WTC11 (cell line): ENCODE measurements at regions not wholly inside any gene's neighbourhood (a gene's known extent, or its start where the extent isn't known, plus 50 kb on each side); places are given as distances from the start of the nearest gene placed in this dataset.

Experiments used
- ATAC-seq: fragments of 200-7000 bp; cut with Tn5 transposase; 2 replicates; pipeline ENCODE4 v1.10.0; 2021; ENCODE audit warnings: mild to moderate bottlenecking, moderate library complexity
- CTCF ChIA-PET: fragments of 300-600 bp; sonication (Branson Sonifier 250); formaldehyde crosslinking; loops from one replicate; lab custom pipeline; 2021; ENCODE audit warnings: antibody characterized with exemption; lab: Charles Lee
- POLR2A ChIA-PET: fragments of 350-600 bp; sonication (Branson Sonifier 250); formaldehyde crosslinking; loops from one replicate; lab custom pipeline; 2021; ENCODE audit warnings: antibody characterized with exemption; lab: Charles Lee
- DNase-seq: peaks from one replicate; pipeline ENCODE4 v3.0.0; 2021; ENCODE audit warnings: low spot score
- H3K27ac Mint-ChIP-seq: 2 replicates; pipeline ENCODE4 v1.8.0; 2021; ENCODE audit warnings: mixed read lengths
- H3K27me3 Mint-ChIP-seq: 2 replicates; pipeline ENCODE4 v1.8.0; 2021; ENCODE audit warnings: low read depth, mild to moderate bottlenecking, moderate library complexity, mixed read lengths
- H3K36me3 Mint-ChIP-seq: 2 replicates; pipeline ENCODE4 v1.8.0; 2021; ENCODE audit warnings: mixed read lengths
- H3K4me1 Mint-ChIP-seq: 2 replicates; pipeline ENCODE4 v1.8.0; 2022; ENCODE audit warnings: mixed read lengths
- H3K4me3 Mint-ChIP-seq: 2 replicates; pipeline ENCODE4 v1.8.0; 2021; ENCODE audit warnings: mild to moderate bottlenecking, moderate library complexity, mixed read lengths
- H3K9me3 Mint-ChIP-seq: 2 replicates; pipeline ENCODE4 v1.8.0; 2021; ENCODE audit warnings: mixed read lengths
- CREM ChIP-seq: sonication (generic); formaldehyde crosslinking; IDR thresholded peaks from 2 replicates; pipeline ENCODE4 v1.8.1; 2022; ENCODE audit warnings: mild to moderate bottlenecking, missing genetic modification reagents, moderate library complexity
- ETV6 ChIP-seq: sonication (generic); formaldehyde crosslinking; IDR thresholded peaks from 2 replicates; pipeline ENCODE4 v1.8.1; 2022; ENCODE audit warnings: mild to moderate bottlenecking, missing genetic modification reagents
- FOXK1 ChIP-seq: sonication (generic); formaldehyde crosslinking; IDR thresholded peaks from 2 replicates; pipeline ENCODE4 v1.8.0; 2022; ENCODE audit warnings: mild to moderate bottlenecking, moderate library complexity, missing genetic modification reagents
- JUN ChIP-seq: sonication (generic); formaldehyde crosslinking; IDR thresholded peaks from 2 replicates; pipeline ENCODE4 v1.8.0; 2023; ENCODE audit warnings: mild to moderate bottlenecking, missing genetic modification reagents
- OVOL2 ChIP-seq: fragments of 250-450 bp; sonication (Bioruptor Pico); IDR thresholded peaks from 2 replicates; pipeline ENCODE4 v1.9.0; 2021; ENCODE audit warnings: mild to moderate bottlenecking, borderline replicate concordance
- ZBTB21 ChIP-seq: sonication (generic); formaldehyde crosslinking; IDR thresholded peaks from 2 replicates; pipeline ENCODE4 v1.8.1; 2023; ENCODE audit warnings: mild to moderate bottlenecking, missing genetic modification reagents, borderline replicate concordance
- ZNF138 ChIP-seq: sonication (generic); formaldehyde crosslinking; conservative IDR thresholded peaks from 2 replicates; pipeline ENCODE4 v1.8.1; 2022; ENCODE audit warnings: mild to moderate bottlenecking, moderate library complexity, missing genetic modification reagents
- TF ChIP-seq, protein P1 (sequence below): fragments of 250-450 bp; sonication (Bioruptor Pico); IDR thresholded peaks from 2 replicates; pipeline ENCODE4 v1.9.0; 2021; ENCODE audit warnings: moderate library complexity, mild to moderate bottlenecking, inconsistent platforms, borderline replicate concordance
- TF ChIP-seq, protein P2 (sequence below): sonication (generic); formaldehyde crosslinking; conservative IDR thresholded peaks from 2 replicates; pipeline ENCODE4 v1.8.1; 2023; ENCODE audit warnings: mild to moderate bottlenecking, low read depth, missing genetic modification reagents, moderate library complexity
- TF ChIP-seq, protein P3 (sequence below): fragments of 250-450 bp; sonication (Bioruptor Pico); IDR thresholded peaks from 2 replicates; pipeline ENCODE4 v1.9.0; 2021; ENCODE audit warnings: mild to moderate bottlenecking
- TF ChIP-seq, protein P4 (sequence below): sonication (generic); formaldehyde crosslinking; IDR thresholded peaks from 2 replicates; pipeline ENCODE4 v1.8.1; 2023; ENCODE audit warnings: mild to moderate bottlenecking, missing genetic modification reagents, borderline replicate concordance
- TF ChIP-seq, protein P5 (sequence below): sonication (generic); formaldehyde crosslinking; IDR thresholded peaks from 2 replicates; pipeline ENCODE4 v1.8.0; 2022; ENCODE audit warnings: mild to moderate bottlenecking, missing genetic modification reagents
- TF ChIP-seq, protein P6 (sequence below): fragments of 250-450 bp; sonication (Bioruptor Pico); IDR thresholded peaks from 2 replicates; pipeline ENCODE4 v2.1.2; 2022; ENCODE audit warnings: mild to moderate bottlenecking, moderate library complexity
- TF ChIP-seq, protein P7 (sequence below): sonication (generic); formaldehyde crosslinking; IDR thresholded peaks from 2 replicates; pipeline ENCODE4 v1.8.1; 2022; ENCODE audit warnings: low read depth, missing genetic modification reagents, borderline replicate concordance

DNA sequence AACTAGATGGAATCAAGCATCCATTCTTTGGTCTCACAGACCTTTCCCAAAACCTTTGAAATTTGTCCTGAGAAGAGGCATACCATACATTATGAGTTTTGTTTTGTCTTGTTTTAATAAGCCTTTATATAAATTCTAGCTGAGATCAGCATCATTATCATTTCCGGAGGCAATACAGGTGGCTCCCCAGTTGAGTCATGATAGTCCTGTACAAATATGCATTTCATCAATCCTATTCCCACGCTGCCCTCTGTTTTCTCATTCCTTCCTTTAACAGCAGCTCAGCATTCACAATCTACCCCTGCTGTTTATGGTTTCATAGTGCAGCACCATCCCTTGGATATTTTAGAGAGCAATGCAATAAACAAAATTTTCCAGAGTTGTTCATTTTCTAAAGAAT, 216.7 kb downstream of the TXNL1 start:
- no peak for DNase-seq
- Mint-ChIP-seq H3K36me3 (peaks cover 48% of the 10 kb centered on the region), H3K4me1 (peaks cover 42% of the 10 kb centered on the region), H3K27me3 (peaks cover 7% of the 10 kb centered on the region), H3K27ac (no peak overlapping the region), H3K4me3 (no peak overlapping the region), H3K9me3 (peaks cover 44% of the 10 kb centered on the region)
- ATAC-seq = no peak; the same call in 1 of the 2 replicates
- ChIA-PET POLR2A (no interaction called here), CTCF (no interaction called here)
- TF ChIP-seq, protein P1, sequence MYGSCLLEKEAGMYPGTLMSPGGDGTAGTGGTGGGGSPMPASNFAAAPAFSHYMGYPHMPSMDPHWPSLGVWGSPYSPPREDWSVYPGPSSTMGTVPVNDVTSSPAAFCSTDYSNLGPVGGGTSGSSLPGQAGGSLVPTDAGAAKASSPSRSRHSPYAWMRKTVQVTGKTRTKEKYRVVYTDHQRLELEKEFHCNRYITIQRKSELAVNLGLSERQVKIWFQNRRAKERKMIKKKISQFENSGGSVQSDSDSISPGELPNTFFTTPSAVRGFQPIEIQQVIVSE (CRISPR knock-in tag) = no peak
- TF ChIP-seq ETV6 (CRISPR knock-in tag) (no peak), ZNF138 (CRISPR knock-in tag) (no peak), CREM (CRISPR knock-in tag) (no peak), ZBTB21 (CRISPR knock-in tag) (no peak), JUN (CRISPR knock-in tag) (no peak), FOXK1 (CRISPR knock-in tag) (no peak), OVOL2 (CRISPR knock-in tag) (no peak)
- TF ChIP-seq, protein P2, sequence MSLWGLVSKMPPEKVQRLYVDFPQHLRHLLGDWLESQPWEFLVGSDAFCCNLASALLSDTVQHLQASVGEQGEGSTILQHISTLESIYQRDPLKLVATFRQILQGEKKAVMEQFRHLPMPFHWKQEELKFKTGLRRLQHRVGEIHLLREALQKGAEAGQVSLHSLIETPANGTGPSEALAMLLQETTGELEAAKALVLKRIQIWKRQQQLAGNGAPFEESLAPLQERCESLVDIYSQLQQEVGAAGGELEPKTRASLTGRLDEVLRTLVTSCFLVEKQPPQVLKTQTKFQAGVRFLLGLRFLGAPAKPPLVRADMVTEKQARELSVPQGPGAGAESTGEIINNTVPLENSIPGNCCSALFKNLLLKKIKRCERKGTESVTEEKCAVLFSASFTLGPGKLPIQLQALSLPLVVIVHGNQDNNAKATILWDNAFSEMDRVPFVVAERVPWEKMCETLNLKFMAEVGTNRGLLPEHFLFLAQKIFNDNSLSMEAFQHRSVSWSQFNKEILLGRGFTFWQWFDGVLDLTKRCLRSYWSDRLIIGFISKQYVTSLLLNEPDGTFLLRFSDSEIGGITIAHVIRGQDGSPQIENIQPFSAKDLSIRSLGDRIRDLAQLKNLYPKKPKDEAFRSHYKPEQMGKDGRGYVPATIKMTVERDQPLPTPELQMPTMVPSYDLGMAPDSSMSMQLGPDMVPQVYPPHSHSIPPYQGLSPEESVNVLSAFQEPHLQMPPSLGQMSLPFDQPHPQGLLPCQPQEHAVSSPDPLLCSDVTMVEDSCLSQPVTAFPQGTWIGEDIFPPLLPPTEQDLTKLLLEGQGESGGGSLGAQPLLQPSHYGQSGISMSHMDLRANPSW (CRISPR knock-in tag) = no peak
- TF ChIP-seq, protein P3, sequence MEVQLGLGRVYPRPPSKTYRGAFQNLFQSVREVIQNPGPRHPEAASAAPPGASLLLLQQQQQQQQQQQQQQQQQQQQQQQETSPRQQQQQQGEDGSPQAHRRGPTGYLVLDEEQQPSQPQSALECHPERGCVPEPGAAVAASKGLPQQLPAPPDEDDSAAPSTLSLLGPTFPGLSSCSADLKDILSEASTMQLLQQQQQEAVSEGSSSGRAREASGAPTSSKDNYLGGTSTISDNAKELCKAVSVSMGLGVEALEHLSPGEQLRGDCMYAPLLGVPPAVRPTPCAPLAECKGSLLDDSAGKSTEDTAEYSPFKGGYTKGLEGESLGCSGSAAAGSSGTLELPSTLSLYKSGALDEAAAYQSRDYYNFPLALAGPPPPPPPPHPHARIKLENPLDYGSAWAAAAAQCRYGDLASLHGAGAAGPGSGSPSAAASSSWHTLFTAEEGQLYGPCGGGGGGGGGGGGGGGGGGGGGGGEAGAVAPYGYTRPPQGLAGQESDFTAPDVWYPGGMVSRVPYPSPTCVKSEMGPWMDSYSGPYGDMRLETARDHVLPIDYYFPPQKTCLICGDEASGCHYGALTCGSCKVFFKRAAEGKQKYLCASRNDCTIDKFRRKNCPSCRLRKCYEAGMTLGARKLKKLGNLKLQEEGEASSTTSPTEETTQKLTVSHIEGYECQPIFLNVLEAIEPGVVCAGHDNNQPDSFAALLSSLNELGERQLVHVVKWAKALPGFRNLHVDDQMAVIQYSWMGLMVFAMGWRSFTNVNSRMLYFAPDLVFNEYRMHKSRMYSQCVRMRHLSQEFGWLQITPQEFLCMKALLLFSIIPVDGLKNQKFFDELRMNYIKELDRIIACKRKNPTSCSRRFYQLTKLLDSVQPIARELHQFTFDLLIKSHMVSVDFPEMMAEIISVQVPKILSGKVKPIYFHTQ (CRISPR knock-in tag) = no peak
- TF ChIP-seq, protein P4, sequence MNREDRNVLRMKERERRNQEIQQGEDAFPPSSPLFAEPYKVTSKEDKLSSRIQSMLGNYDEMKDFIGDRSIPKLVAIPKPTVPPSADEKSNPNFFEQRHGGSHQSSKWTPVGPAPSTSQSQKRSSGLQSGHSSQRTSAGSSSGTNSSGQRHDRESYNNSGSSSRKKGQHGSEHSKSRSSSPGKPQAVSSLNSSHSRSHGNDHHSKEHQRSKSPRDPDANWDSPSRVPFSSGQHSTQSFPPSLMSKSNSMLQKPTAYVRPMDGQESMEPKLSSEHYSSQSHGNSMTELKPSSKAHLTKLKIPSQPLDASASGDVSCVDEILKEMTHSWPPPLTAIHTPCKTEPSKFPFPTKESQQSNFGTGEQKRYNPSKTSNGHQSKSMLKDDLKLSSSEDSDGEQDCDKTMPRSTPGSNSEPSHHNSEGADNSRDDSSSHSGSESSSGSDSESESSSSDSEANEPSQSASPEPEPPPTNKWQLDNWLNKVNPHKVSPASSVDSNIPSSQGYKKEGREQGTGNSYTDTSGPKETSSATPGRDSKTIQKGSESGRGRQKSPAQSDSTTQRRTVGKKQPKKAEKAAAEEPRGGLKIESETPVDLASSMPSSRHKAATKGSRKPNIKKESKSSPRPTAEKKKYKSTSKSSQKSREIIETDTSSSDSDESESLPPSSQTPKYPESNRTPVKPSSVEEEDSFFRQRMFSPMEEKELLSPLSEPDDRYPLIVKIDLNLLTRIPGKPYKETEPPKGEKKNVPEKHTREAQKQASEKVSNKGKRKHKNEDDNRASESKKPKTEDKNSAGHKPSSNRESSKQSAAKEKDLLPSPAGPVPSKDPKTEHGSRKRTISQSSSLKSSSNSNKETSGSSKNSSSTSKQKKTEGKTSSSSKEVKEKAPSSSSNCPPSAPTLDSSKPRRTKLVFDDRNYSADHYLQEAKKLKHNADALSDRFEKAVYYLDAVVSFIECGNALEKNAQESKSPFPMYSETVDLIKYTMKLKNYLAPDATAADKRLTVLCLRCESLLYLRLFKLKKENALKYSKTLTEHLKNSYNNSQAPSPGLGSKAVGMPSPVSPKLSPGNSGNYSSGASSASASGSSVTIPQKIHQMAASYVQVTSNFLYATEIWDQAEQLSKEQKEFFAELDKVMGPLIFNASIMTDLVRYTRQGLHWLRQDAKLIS (CRISPR knock-in tag) = no peak
- TF ChIP-seq, protein P5, sequence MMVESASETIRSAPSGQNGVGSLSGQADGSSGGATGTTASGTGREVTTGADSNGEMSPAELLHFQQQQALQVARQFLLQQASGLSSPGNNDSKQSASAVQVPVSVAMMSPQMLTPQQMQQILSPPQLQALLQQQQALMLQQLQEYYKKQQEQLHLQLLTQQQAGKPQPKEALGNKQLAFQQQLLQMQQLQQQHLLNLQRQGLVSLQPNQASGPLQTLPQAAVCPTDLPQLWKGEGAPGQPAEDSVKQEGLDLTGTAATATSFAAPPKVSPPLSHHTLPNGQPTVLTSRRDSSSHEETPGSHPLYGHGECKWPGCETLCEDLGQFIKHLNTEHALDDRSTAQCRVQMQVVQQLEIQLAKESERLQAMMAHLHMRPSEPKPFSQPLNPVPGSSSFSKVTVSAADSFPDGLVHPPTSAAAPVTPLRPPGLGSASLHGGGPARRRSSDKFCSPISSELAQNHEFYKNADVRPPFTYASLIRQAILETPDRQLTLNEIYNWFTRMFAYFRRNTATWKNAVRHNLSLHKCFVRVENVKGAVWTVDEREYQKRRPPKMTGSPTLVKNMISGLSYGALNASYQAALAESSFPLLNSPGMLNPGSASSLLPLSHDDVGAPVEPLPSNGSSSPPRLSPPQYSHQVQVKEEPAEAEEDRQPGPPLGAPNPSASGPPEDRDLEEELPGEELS (CRISPR knock-in tag) = no peak
- TF ChIP-seq, protein P6, sequence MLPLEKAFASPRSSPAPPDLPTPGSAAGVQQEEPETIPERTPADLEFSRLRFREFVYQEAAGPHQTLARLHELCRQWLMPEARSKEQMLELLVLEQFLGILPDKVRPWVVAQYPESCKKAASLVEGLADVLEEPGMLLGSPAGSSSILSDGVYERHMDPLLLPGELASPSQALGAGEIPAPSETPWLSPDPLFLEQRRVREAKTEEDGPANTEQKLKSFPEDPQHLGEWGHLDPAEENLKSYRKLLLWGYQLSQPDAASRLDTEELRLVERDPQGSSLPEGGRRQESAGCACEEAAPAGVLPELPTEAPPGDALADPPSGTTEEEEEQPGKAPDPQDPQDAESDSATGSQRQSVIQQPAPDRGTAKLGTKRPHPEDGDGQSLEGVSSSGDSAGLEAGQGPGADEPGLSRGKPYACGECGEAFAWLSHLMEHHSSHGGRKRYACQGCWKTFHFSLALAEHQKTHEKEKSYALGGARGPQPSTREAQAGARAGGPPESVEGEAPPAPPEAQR (CRISPR knock-in tag) = no peak
- TF ChIP-seq, protein P7, sequence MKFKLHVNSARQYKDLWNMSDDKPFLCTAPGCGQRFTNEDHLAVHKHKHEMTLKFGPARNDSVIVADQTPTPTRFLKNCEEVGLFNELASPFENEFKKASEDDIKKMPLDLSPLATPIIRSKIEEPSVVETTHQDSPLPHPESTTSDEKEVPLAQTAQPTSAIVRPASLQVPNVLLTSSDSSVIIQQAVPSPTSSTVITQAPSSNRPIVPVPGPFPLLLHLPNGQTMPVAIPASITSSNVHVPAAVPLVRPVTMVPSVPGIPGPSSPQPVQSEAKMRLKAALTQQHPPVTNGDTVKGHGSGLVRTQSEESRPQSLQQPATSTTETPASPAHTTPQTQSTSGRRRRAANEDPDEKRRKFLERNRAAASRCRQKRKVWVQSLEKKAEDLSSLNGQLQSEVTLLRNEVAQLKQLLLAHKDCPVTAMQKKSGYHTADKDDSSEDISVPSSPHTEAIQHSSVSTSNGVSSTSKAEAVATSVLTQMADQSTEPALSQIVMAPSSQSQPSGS (CRISPR knock-in tag) = no peak
